Occipital lobe (tissue), 1 donor: ENCODE measurements at regions not wholly inside any gene's neighbourhood (a gene's known extent, or its start where the extent isn't known, plus 50 kb on each side); places are given as distances from the start of the nearest gene placed in this dataset.
"Not testable (repeated sequence)": the region's sequence is repeated elsewhere in the genome, so short reads cannot be mapped to it uniquely, and the experiment has no call there.

Experiments used
- DNase-seq: peaks from one replicate; lab custom pipeline; 2025; lab: John Stamatoyannopoulos, UW

DNA sequence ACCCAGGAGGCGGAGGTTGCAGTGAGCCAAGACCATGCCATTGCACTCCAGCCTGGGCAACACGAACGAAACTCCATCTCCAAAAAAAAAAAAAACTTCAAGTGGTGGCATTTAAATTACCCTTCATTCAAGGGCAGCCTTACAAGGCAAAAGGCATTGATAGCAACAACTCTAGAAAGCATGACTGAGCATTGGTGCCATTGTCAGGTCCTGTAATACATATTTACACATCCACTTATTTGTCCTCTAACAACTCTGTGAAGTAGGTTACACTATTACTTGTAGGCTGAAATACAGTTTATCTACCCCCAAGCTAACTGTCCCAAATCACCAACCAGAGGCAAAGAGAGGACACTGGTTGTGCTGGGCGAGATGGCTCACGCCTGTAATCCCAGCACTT, 52.7 kb upstream of the LARP1 start:
- no peak for DNase-seq

DNA sequence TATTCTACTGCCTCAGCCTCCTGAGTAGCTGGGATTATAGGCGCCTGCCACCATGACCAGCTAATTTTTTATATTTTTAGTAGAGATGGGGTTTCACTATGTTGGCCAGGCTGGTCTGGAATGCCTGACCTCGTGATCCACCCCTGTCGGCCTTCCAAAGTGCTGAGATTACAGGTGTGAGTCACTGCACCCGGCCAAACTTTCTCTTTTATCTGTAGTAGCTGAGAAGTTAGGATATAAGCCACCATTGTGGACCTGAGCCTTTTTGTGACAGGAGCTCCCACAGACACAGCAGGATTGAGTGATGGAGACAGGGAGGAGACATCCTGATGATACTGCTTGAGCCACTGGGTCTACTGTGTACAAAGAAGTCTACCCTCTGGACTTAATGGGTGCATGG, 53.5 kb upstream of the LARP1 start:
- DNase-seq, result not testable (repeated sequence)

GRCh38 chr5:154701181-154701580, 54.0 kb upstream of the LARP1 start:
- no peak for DNase-seq

- not testable (repeated sequence) for DNase-seq
Observed at GRCh38 chr5:154700289-154700928, 54.8 kb upstream of the LARP1 start.

DNA sequence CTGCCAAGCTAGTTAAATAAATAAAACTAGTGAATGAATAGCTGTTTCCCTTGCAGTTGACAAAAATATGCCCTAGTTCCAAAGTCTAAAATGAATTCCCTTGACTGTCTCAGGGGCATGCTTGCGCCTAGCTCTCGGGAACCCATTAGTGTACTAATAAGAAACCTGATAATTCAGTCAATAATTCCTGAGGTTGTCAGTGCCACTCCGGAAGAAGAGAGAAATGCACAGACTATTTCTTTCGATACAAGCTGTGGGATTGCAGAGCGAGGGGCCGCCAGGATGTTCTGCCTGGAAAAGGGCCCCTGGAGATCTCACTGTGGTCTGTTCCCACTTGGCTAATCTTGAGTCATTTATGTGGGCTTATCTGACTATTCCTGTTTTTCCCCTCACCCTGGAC, 56.4 kb upstream of the LARP1 start:
- DNase-seq, result no peak

GRCh38 chr5:154697371-154697770, 57.8 kb upstream of the LARP1 start:
- no peak for DNase-seq

DNA sequence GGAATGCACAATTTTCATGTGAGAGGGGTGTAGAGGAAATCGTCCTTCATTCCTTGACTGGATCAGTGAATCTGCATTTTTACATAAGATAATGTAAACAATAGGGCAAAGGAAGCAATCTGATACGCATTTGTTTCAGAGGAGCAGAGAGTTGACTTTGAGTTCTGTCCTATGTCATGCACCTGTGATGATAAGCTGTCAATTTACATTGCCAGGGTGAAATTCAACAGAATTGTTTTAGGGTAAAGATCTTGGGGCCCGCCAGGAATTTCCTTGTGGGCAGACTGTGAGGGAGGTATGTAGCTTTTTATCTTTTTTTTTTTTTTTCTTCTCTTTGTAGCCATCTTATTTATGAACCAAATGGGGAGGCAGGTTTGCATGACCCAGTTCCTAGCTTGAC, 58.3 kb upstream of the LARP1 start:
- no peak for DNase-seq

DNA sequence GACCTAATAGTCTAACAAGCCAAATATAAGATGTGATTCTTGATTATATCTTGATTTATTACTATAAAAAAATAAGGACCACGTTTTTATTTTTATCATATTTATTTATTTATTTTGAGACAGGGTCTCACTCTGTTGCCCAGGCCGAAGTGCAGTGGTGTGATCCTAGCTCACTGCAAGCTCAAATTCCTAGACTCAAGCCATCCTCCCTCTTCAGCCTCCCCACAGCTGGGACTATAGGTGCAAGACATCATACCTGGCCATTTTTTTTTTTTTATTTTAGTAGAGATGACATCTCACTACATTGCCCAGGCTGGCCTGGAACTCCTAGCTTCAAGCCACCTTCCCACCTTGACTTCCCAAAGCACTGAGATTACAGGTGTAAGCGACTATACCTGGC, 61.0 kb upstream of the LARP1 start:
- no peak for DNase-seq

- DNase-seq, result no peak
Observed at GRCh38 chr5:154690488-154690887, 64.7 kb upstream of the LARP1 start.

- DNase-seq, result no peak
Observed at GRCh38 chr5:154686490-154686889, 68.7 kb upstream of the LARP1 start.

GRCh38 chr5:154683101-154683880, 71.9 kb upstream of the LARP1 start:
- no peak for DNase-seq

DNA sequence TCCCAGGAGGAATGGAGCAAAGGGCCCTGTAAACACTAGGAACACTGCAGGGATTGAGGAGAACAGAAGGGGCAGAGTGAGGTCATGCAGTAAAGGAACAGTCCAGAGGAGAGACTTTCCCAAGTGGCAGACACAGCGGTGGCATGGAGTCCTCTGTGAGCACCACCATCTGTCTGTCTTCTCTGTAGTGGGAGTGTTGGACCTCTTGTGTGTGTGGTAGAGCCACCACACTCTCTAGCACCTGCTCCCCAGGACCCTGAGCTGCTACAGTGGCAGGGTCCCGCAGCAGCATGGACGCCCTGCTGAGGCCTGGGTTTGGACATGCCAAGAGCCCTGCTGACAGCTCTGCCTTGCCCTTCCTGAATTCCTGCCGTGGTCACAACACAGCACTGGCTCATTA, 75.7 kb upstream of the LARP1 start:
- DNase-seq, result no peak

GRCh38 chr5:154677921-154678320, 77.3 kb upstream of the LARP1 start:
- no peak for DNase-seq

DNA sequence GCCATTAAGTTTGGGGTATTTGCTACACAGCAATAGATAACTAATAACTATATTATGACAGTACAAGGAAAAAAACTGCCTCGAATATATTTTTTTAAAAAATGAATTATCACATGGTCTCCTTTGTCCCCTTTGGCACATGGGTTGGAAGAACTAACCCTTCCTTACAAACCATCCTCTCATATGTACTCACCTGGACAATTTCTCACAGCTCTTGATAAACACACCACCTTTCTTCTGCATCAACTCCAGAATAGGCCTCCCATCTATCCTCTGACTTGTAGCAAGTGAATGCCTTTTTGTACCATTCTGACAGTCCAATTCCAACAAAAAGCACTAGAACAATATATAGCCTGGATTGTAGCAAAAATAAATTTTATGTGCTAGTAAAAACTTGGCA, 78.7 kb upstream of the LARP1 start:
- DNase-seq, result no peak

GRCh38 chr5:154674029-154674428, 81.1 kb upstream of the LARP1 start:
- DNase-seq, result no peak

DNA sequence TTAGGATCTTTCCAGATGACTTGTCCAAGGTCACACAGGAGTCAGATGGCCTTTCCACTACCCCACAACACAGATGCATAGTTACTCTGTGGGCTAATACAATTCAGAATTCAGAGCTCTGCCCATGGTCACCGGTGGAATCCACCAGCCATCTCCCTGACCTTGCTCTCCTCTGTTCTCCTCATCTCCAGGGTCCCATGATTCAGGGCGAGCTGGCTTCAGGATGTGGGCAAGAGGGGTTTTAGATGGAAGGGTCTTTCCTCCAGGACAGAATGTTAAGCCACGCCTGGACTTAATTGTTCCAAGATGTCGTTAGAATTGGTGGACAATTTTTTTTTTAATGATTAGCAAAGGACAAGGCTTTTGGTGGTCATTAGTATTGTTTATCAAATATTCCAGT, 81.7 kb upstream of the LARP1 start:
- DNase-seq, result no peak

DNA sequence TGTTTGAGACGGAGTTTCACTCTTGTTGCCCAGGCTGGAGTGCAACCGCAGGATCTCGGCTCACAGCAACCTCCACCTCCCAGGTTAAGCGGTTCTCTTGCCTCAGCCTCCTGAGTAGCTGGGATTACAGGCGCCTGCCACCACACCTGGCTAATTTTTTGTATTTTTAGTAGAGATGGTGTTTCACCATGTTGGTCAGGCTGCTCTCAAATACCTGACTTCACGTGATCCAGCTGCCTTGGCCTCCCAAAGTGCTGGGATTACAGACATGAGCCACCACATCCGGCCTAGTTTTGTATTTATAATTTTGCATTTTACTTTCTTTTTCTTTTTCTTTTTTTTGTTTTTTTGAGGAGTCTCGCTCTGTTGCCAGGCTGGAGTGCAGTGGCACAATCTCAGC, 85.3 kb upstream of the LARP1 start:
- not testable (repeated sequence) for DNase-seq

- no peak for DNase-seq
Observed at GRCh38 chr5:154669402-154669801, 85.8 kb upstream of the LARP1 start.

DNA sequence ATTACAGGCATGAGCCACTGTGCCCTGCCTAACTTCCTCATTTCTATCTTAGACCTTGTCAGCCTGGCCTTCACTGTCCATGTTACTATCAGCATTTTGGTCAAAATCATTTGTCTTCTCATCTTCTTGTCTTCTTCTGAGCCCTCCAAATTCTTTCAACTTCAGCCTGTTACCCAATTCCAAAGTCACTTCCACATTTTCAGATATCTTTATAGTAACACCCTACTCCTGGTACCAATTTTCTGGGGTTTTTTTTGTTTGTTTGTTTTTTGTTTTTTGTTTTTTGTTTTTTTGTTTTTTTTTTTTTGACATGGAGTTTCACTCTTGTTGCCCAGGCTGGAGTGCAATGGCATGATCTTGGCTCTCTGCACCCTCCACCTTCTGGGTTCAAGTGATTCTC, 90.3 kb upstream of the LARP1 start:
- DNase-seq, result no peak

- no peak for DNase-seq
Observed at GRCh38 chr5:154663424-154663823, 91.8 kb upstream of the LARP1 start.

- DNase-seq, result no peak
Observed at GRCh38 chr5:154654486-154655371, 100.4 kb upstream of the LARP1 start.

- no peak for DNase-seq
Observed at GRCh38 chr5:154653764-154654485, 101.3 kb upstream of the LARP1 start.
